ENCODE measurements at regions not wholly inside any gene's neighbourhood (a gene's known extent, or its start where the extent isn't known, plus 50 kb on each side); places are given as distances from the start of the nearest gene placed in this dataset.

- Mint-ChIP-seq H3K4me3 (no peak overlapping the region), H3K9me3 (no peaks in the 10 kb centered on the region), H3K4me1 (peaks cover 16% of the 10 kb centered on the region), H3K27ac (no peak overlapping the region), H3K36me3 (no peaks in the 10 kb centered on the region)
- no peak for DNase-seq (ENCODE audit: low spot score in 2 of 2)
- no peak for ATAC-seq
Measured at GRCh38 chr1:30819244-30819571, 61.6 kb upstream of the LAPTM5 start.

DNA sequence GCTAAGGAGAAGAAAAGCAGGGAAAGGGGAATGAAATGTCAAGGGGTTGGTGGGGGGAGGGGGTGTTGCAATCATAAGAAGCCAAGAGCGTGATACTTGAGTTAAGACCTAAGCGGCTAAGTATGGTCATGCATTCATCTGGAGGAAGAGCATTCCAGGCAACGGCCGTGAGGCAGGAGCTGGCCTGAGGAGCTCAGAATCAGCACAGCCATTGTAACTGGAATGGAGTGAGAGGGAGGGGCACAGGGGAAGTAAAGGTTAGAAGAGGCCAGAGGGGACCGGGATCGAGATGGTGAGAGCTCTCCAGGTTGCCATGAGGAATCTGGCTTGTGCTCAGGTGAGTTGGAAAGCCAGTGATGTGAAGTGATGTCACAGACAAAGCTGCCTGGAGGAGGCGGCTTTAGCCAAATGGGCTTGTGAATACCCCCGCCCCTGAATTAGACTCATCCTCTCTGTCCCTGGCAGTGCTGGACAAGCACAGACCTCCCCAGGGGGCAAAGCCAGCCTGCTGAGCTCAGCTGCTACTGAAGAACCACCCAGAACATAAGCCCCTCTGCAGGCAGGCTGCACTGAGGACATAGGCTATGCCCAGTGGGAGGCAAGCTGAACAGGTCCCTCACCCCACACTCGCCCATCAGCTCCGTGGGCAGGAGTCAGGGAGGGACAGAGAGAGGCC lies 61.1 kb upstream of the LAPTM5 start:
- Mint-ChIP-seq H3K4me1 (peaks cover 11% of the 10 kb centered on the region), H3K9me3 (no peaks in the 10 kb centered on the region), H3K36me3 (no peaks in the 10 kb centered on the region), H3K27ac (no peak overlapping the region), H3K4me3 (no peak overlapping the region)
- DNase-seq (ENCODE audit: low spot score in 2 of 2) (no peak), ATAC-seq (no peak)

DNA sequence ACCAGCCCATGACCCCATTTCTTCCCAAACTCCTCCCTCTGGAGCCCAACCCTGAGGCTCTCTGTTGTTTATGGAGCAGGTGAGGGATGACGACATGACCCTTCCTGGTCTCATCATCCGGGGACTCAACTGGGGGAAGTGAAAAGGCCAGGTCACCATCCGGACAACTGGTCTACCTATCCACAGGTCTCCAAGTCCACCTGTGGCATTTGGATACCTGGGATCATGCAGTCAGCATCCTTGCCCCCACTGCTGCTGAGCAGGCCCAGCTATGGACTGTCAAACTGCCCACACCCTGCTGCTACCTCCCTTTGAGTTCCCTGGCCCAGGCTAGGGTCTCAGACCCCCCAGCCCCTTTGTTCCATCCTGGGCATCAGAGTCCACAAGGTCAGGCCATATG lies 60.0 kb upstream of the LAPTM5 start:
- H3K4me1 Mint-ChIP-seq: no peaks in the 10 kb centered on the region
- no peaks in the 10 kb centered on the region for H3K9me3 Mint-ChIP-seq
- H3K4me3 Mint-ChIP-seq: no peak overlapping the region
- no peak overlapping the region for H3K27ac Mint-ChIP-seq
- no peak for DNase-seq (ENCODE audit: low spot score in 2 of 2)
- H3K36me3 Mint-ChIP-seq: no peaks in the 10 kb centered on the region
- ATAC-seq: no peak

- H3K27ac Mint-ChIP-seq: no peak overlapping the region
- H3K4me3 Mint-ChIP-seq: no peak overlapping the region
- ATAC-seq (no peak), DNase-seq (ENCODE audit: low spot score in 2 of 2) (no peak)
- H3K4me1 Mint-ChIP-seq: no peaks in the 10 kb centered on the region
- H3K36me3 Mint-ChIP-seq: no peaks in the 10 kb centered on the region
- no peaks in the 10 kb centered on the region for H3K9me3 Mint-ChIP-seq
Measured at GRCh38 chr1:30817077-30817438, 59.5 kb upstream of the LAPTM5 start.

- peak; percentile 33 for ATAC-seq
- Mint-ChIP-seq H3K27ac (no peak overlapping the region), H3K36me3 (no peaks in the 10 kb centered on the region), H3K9me3 (no peaks in the 10 kb centered on the region), H3K4me1 (no peaks in the 10 kb centered on the region), H3K4me3 (no peak overlapping the region)
- no peak for DNase-seq (ENCODE audit: low spot score in 2 of 2)
Measured at GRCh38 chr1:30816211-30817076, 58.9 kb upstream of the LAPTM5 start.

DNA sequence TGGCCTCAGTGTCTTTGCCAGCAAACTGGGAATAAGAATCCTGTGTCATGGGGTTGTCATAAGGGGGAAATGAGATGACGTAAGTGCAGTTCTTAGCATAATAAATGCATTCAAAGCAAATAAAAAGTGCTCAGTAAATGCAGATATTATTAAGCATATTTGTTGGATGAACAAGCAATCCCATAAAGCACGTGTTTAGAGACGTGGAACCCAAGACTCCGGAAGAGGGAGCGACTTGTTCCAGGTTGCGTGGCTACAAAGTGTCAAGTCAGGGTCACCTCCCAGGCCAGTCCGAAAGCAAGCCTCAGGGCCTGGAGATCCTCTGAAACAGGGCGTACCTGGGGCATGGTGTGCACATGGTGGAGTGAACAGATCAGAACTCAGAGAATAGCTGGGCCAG lies 58.0 kb upstream of the LAPTM5 start:
- Mint-ChIP-seq H3K4me1 (no peaks in the 10 kb centered on the region), H3K27ac (no peak overlapping the region), H3K9me3 (no peaks in the 10 kb centered on the region), H3K36me3 (no peaks in the 10 kb centered on the region), H3K4me3 (no peak overlapping the region)
- no peak for DNase-seq (ENCODE audit: low spot score in 2 of 2)
- no peak for ATAC-seq

- no peaks in the 10 kb centered on the region for H3K36me3 Mint-ChIP-seq
- H3K27ac Mint-ChIP-seq: no peak overlapping the region
- no peak for DNase-seq (ENCODE audit: low spot score in 2 of 2)
- ATAC-seq: no peak
- H3K9me3 Mint-ChIP-seq: no peaks in the 10 kb centered on the region
- H3K4me1 Mint-ChIP-seq: no peaks in the 10 kb centered on the region
- H3K4me3 Mint-ChIP-seq: no peak overlapping the region
Measured at GRCh38 chr1:30814292-30814691, 56.7 kb upstream of the LAPTM5 start.

DNA sequence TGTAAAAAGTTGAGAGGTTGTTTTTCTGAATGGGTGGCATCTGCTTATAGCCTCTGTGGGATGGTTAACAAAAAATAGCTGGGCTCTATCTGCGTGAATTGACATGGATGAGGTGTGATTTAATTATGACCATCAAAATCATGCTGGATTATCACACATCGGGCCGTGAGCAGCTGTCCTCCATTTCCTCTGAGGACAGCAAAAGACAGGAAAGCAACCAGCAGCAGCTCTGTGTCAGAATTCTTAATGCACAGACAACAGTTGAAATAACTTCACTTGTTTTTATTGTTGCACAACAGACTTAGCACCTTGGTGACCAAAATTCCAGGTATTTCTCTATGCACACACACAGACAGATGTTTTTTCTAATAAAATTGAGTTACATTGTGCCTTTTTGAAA lies 54.5 kb upstream of the LAPTM5 start:
- ATAC-seq: no peak
- no peaks in the 10 kb centered on the region for H3K36me3 Mint-ChIP-seq
- H3K27ac Mint-ChIP-seq: no peak overlapping the region
- no peaks in the 10 kb centered on the region for H3K9me3 Mint-ChIP-seq
- no peaks in the 10 kb centered on the region for H3K4me1 Mint-ChIP-seq
- no peak for DNase-seq (ENCODE audit: low spot score in 2 of 2)
- H3K4me3 Mint-ChIP-seq: no peak overlapping the region

DNA sequence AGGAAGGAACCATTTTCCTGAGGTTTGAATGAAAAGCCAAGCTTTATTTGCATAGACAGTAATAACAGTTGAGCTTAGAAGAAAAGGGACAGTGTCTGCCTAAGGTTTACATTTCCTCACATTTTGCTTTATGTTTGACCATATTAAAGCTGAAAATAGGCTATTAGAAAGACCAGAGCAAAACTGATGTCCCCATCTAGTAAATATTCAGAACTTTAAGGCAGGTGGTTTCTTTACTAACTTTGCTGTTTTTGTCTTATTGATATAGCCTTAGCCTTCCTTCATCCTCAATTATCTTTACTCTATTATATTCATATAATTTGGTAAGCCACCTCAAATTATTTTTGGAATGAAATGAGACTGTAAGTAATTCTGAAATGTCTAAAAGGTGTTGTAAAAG lies 53.6 kb upstream of the LAPTM5 start:
- no peaks in the 10 kb centered on the region for H3K36me3 Mint-ChIP-seq
- no peak overlapping the region for H3K4me3 Mint-ChIP-seq
- H3K9me3 Mint-ChIP-seq: no peaks in the 10 kb centered on the region
- H3K4me1 Mint-ChIP-seq: no peaks in the 10 kb centered on the region
- no peak overlapping the region for H3K27ac Mint-ChIP-seq
- ATAC-seq: no peak
- no peak for DNase-seq (ENCODE audit: low spot score in 2 of 2)

- no peak overlapping the region for H3K4me3 Mint-ChIP-seq
- ATAC-seq (no peak), DNase-seq (ENCODE audit: low spot score in 2 of 2) (no peak)
- H3K27ac Mint-ChIP-seq: no peak overlapping the region
- H3K36me3 Mint-ChIP-seq: no peaks in the 10 kb centered on the region
- H3K9me3 Mint-ChIP-seq: no peaks in the 10 kb centered on the region
- no peaks in the 10 kb centered on the region for H3K4me1 Mint-ChIP-seq
Measured at GRCh38 chr1:30810416-30811080, 53.0 kb upstream of the LAPTM5 start.

DNA sequence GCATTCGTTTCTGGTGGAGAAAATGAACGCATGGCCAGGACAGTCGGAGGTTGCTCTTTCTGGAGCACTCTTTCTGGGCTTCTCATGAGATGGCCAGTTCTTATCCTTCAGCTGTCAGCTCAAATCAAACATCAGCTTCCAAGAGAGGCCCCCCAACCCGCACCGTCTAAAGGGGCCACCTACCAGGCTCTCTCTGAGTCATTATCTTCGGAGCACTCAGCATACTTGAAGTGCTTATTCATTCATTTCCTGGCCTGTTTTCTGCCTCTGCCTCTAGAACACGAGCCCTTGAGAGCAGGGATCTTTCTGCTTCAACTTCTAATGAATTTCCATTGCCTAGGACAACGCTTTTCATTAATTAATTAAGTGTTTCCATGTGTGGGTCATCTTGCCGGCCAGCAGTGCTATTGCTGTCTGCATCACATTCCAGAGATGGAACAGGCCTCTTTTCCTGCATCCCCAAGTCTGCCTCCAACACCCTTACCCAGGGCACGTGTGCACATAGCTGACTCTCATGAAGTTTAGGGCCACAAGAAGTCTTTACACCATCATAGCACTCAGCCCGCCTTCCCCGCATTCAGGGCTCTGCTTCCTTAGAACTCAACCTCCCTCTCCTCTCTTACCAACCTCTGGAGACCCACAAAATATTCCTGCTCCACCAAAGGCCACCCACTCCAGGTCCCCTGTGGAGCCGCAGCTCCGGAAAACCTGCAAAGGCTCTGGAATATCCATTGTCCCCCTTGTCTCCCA lies 52.1 kb upstream of the LAPTM5 start:
- no peak overlapping the region for H3K4me3 Mint-ChIP-seq
- H3K4me1 Mint-ChIP-seq: no peaks in the 10 kb centered on the region
- DNase-seq (ENCODE audit: low spot score in 2 of 2): no peak
- H3K36me3 Mint-ChIP-seq: no peaks in the 10 kb centered on the region
- ATAC-seq: no peak
- no peak overlapping the region for H3K27ac Mint-ChIP-seq
- no peaks in the 10 kb centered on the region for H3K9me3 Mint-ChIP-seq

DNA sequence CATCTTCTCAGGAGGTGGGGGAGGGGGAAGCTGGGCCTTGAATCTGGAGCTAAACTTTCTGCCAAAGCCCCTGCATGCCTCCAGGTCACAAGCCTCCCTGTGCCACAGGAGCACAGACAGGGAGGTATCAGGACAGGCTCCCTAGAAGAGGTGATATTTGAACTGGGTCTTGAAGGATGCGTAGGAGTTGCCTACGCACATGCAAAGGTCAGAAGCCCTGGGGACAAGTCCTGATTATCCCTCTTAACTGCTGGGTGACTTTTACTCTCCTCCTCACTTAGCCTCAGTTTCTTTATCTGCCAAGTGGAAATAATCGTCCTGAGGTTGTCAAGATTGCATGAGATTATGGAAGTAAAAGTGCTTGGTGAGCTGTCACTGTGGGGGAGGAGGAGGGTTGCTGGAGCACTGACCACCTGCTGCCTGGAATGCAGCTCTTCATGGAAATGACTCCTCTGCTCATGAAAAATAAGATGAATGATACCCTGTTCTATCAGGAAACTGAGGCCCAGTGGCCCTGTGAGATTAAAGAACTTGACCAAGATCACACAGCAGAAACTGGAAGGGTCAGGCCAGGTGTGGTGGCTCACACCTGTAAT lies 50.6 kb upstream of the LAPTM5 start:
- Mint-ChIP-seq H3K9me3 (no peaks in the 10 kb centered on the region), H3K4me3 (no peak overlapping the region), H3K36me3 (no peaks in the 10 kb centered on the region), H3K4me1 (no peaks in the 10 kb centered on the region), H3K27ac (no peak overlapping the region)
- no peak for ATAC-seq
- DNase-seq (ENCODE audit: low spot score in 2 of 2): no peak

DNA sequence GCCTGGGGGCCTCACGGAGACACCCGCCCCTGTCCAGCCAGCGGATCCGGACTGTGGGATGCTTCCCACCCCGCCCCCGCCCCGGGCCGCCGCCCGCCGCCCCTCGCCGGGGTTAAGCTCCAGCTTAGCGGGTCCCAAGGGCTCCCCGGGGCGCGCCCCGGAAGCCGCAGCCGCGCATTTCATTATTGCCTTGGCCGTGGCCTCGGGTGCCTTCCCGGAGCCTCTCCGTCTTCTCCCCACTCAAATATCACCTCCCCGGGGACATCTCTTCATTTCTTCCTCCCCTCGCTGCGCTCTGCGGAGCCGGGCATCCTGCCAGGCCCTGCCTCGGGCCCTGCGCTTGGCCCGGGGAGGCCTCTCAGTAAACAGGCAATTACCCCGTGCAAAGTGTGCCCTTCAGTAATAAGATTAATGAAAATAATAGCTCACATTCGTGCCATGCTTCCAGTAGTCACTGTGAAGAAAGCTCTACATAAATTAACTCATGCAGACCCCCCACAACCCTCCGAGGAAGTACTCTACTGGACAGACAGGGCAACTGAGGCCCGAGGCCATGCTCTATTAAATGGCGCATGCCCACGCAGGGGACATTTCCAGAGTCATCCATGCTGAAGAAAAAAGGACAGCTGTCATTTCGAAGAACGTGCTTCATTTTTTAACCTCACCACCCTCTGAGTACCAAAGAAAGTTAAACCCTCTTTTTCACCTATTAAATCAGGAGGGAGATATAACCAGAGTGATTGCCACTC lies 49.9 kb upstream of the LAPTM5 start:
- Mint-ChIP-seq H3K4me1 (no peaks in the 10 kb centered on the region), H3K27ac (no peak overlapping the region), H3K9me3 (no peaks in the 10 kb centered on the region), H3K4me3 (no peak overlapping the region), H3K36me3 (no peaks in the 10 kb centered on the region)
- no peak for ATAC-seq
- DNase-seq (ENCODE audit: low spot score in 2 of 2): no peak
